HG02981 (cell line): ENCODE measurements at regions not wholly inside any gene's neighbourhood (a gene's known extent, or its start where the extent isn't known, plus 50 kb on each side); places are given as distances from the start of the nearest gene placed in this dataset.
"Not testable (repeated sequence)": the region's sequence is repeated elsewhere in the genome, so short reads cannot be mapped to it uniquely, and the experiment has no call there.

Experiments used
- ATAC-seq: cut with Tn5 transposase; IDR thresholded peaks from one replicate; pipeline ENCODE4 v1.9.1; 2021; ENCODE audit warnings: mild to moderate bottlenecking, moderate library complexity; ENCODE audit not compliant: unreplicated experiment

GRCh38 chr10:46645110-46645509 is 66.2 kb downstream of the SYT15 start:
- not testable (repeated sequence) for ATAC-seq

- not testable (repeated sequence) for ATAC-seq
Measured at GRCh38 chr10:46646132-46646531, 67.2 kb downstream of the SYT15 start.

GRCh38 chr10:46650967-46651366 is 72.0 kb downstream of the SYT15 start:
- not testable (repeated sequence) for ATAC-seq

GRCh38 chr10:46657437-46657836 is 78.5 kb downstream of the SYT15 start:
- not testable (repeated sequence) for ATAC-seq

- not testable (repeated sequence) for ATAC-seq
Measured at GRCh38 chr10:46660027-46660834, 81.3 kb downstream of the SYT15 start.

GRCh38 chr10:46660835-46661164 is 81.9 kb downstream of the SYT15 start:
- ATAC-seq, result not testable (repeated sequence)

- ATAC-seq, result not testable (repeated sequence)
Measured at GRCh38 chr10:46665536-46665935, 86.6 kb downstream of the SYT15 start.

- ATAC-seq, result not testable (repeated sequence)
Measured at GRCh38 chr10:46668357-46668997, 89.5 kb downstream of the SYT15 start.

- not testable (repeated sequence) for ATAC-seq
Measured at GRCh38 chr10:46677836-46678435, 99.0 kb downstream of the SYT15 start.

- ATAC-seq, result not testable (repeated sequence)
Measured at GRCh38 chr10:46691397-46691796, 112.5 kb downstream of the SYT15 start.

- not testable (repeated sequence) for ATAC-seq
Measured at GRCh38 chr10:46693218-46693617, 114.3 kb downstream of the SYT15 start.

- ATAC-seq, result not testable (repeated sequence)
Measured at GRCh38 chr10:46717264-46717663, 138.3 kb downstream of the SYT15 start.

GRCh38 chr10:46718014-46718413 is 139.1 kb downstream of the SYT15 start:
- ATAC-seq, result not testable (repeated sequence)

GRCh38 chr10:46720386-46720785 is 141.5 kb downstream of the SYT15 start:
- not testable (repeated sequence) for ATAC-seq

- ATAC-seq, result not testable (repeated sequence)
Measured at GRCh38 chr10:46720811-46721518, 142.0 kb downstream of the SYT15 start.

- not testable (repeated sequence) for ATAC-seq
Measured at GRCh38 chr10:46724258-46724657, 145.3 kb downstream of the SYT15 start.

GRCh38 chr10:46728359-46728758 is 149.4 kb downstream of the SYT15 start:
- not testable (repeated sequence) for ATAC-seq

GRCh38 chr10:46730729-46731128 is 151.8 kb downstream of the SYT15 start:
- ATAC-seq, result not testable (repeated sequence)

GRCh38 chr10:46733635-46734261 is 154.8 kb downstream of the SYT15 start:
- not testable (repeated sequence) for ATAC-seq

- not testable (repeated sequence) for ATAC-seq
Measured at GRCh38 chr10:46734262-46734642, 155.3 kb downstream of the SYT15 start.

- ATAC-seq, result not testable (repeated sequence)
Measured at GRCh38 chr10:46739919-46740318, 161.0 kb downstream of the SYT15 start.
